Head of caudate nucleus (tissue), 42 donors: ENCODE measurements at regions not wholly inside any gene's neighbourhood (a gene's known extent, or its start where the extent isn't known, plus 50 kb on each side); places are given as distances from the start of the nearest gene placed in this dataset.
"Not testable (repeated sequence)": the region's sequence is repeated elsewhere in the genome, so short reads cannot be mapped to it uniquely, and the experiment has no call there.

Source experiments
- DNase-seq, 42 donors: peaks; one replicate each; pipeline versions ENCODE4 v3.0.0 to v3.0.0-alpha.2; 2020 to 2021; ENCODE audit warnings: mixed read lengths in 7 of 42
- intact Hi-C: fragments of 100-400 bp; cut with DNase I; formaldehyde crosslinking; loops from one replicate; pipeline ENCODE4 v1.15.0; 2022

DNA sequence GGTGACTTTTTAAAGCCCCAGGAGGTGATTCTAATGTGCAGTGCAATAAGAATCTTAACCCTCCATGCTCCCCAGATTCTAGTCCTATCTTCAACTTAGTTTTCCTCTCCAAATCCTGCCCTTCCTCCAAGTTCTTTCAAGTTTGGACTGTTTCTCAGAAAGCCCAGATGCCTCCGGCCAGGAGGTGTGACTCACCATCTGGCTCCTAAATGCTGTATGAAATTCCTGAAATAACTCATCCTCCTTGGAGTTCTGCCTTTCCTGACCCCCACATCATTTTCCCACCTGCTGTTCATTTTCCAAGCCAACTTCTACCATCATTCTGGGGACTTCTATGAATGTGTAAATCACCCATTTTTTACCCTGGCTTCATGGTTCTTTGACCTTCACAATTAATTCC lies 118.2 kb upstream of the NOL4 start:
- DNase-seq: no peak
- intact Hi-C loops: no loop called here

DNA sequence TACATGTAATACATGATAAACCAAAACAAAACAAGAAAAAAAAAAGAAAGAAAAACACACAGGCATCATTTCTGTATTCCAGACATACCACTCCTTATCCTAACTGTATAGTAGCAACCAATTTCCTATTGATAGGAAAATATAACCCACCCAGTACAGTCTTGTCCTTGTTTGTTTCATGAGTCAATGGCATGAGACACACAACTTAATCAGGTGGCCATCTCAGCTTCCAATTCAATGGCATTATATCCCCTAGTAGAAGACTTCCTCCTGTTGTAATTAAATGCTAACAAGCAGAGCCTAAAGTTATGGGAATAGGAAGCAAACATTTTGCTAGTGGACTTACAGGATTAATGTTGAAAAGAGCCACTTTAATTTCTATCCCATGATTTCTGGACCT lies 121.0 kb upstream of the NOL4 start:
- no peak for DNase-seq
- intact Hi-C loops: no loop called here

GRCh38 chr18:34350778-34351177 lies 126.1 kb upstream of the NOL4 start:
- DNase-seq: no peak
- intact Hi-C loops: loop anchor here (10.0 kb wide), 1 partner anchor 434 kb away; no protein-coding TSS in a partner anchor

DNA sequence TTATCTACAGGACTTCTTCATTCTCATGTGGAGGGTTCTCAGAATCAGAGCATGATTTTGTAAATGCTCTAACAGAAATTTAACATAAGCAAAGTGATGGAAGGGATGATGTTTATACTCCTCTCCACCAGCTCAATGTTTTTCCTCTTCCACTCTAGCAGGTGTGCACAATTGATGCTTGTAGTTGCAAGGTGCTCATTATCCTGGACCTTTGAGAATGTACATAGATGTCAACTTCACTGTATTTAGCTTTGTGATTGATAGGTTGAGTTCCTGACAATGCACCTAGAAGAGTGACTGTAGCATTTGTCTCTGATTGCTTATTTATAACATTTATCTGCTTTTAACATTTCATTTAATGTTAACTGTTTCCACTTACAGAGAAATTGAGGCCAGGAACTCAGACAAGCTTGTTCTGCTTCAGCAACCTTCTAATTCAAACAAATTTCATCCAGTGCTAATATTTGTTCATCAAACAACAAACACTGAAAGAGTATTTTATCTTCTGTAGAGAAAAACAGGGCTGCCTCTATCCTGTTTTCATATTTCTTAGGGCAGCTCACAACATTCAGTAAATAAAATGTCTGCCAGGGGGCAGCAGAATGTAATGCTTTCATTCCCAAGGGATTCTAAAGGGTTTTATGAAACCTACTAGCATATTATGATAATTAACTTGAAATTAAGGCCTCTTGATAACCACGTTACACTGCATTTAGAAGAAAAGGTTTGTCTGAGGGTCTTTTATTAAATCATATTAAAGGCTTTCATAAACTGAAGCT lies 127.9 kb upstream of the NOL4 start:
- peak in 4 of 42 donors; percentile 2 to 29 (median 10) for DNase-seq
- intact Hi-C loops: loop anchor here (10.0 kb wide), 1 partner anchor 432 kb away; no protein-coding TSS in a partner anchor

- intact Hi-C loops: loop anchor here (10.0 kb wide), 1 partner anchor 430 kb away; no protein-coding TSS in a partner anchor
- DNase-seq: no peak
Observed at GRCh38 chr18:34354351-34354750, 129.6 kb upstream of the NOL4 start.

DNA sequence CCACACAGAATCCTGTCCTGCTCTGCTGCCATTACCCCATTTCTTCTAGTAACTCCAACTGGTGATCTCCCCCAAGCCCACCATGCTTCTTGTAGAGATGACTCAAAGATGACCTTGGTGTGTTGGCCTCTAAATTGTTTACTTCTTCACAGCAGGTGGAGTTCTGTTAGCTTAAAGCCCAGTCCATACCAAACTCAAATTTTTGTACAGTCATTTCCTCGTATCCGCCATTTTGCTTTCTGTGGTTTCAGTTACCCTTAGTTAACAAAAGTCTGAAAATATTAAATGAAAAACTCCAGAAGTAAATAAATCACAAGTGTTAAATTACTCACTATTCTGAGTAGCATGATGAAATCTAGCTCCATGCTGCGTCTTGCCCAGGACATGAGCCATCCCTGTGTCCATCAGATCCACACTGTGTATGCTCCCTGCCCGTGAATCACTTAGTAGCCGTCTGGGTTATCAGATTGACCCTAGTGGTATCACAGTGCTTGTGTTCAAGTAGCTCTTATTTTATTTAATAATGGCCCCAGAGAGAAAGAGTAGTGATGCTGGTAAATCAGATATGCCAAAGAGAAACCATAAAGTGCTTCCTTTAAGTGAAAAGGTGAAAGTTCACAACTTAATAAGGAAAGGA lies 133.3 kb upstream of the NOL4 start:
- intact Hi-C loops: loop anchor here (10.0 kb wide), 1 partner anchor 427 kb away; no protein-coding TSS in a partner anchor

DNA sequence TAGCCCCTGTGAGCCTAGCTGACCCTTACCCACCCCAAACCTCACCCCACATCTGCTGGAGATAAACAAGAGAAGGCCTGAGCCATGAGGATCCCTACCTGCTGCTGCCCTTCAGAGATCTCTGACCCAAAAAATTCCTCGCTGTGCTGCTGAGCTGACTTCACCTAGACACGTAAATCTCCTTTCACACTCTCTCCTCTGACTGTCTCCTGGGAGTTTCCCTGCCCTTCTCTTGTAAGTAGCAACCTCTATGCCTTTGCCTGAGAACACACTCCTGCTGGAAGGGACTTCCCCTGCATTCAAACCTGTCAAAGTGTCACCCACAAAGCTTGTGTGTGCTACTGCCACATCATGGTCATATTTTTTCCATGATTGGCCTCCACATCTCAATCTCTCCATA lies 134.2 kb upstream of the NOL4 start:
- DNase-seq: no peak
- intact Hi-C loops: loop anchor here (10.0 kb wide), 1 partner anchor 426 kb away; no protein-coding TSS in a partner anchor

More for the DNA sequence above, 133.3 kb upstream of the NOL4 start:
- no peak for DNase-seq

DNA sequence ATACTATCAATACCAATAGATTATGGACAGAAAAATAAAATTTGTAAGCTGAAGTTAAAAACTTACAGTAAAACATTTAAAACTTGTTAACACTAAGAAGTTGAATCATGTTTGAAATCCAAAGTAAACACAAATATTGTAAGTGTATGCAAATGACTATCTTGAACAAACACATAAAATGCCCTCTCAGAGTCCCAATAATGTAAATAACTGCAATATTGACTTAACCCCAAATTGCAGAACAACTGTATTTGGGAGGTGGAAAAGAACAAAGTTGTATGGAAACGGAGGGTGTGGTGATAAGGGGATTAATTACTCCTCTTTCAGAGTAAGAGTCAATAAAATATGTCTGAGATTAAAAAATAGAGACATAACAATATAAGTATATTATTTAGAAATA lies 140.0 kb upstream of the NOL4 start:
- DNase-seq: no peak
- intact Hi-C loops: no loop called here

- intact Hi-C loops: no loop called here
- no peak for DNase-seq
Observed at GRCh38 chr18:34370704-34371395, 146.1 kb upstream of the NOL4 start.

DNA sequence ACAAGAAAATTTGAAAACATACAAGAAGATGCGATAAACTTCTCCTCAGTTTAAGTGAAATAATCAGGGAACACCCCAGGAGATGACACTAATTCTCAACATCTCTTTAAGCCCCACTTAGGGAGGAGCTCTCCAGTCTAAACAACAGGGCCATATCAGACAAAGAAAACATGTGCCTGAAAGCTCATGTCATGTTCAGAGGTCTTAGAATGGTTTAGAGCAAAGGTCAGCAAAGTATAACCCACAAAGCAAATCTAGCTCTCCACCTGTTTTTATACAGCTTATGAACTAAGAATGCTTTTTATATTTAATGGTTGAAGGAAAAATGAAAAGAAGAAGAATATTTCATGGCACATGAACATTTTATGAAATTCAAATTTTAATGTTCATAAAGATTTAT lies 155.6 kb upstream of the NOL4 start:
- no peak for DNase-seq
- intact Hi-C loops: no loop called here

DNA sequence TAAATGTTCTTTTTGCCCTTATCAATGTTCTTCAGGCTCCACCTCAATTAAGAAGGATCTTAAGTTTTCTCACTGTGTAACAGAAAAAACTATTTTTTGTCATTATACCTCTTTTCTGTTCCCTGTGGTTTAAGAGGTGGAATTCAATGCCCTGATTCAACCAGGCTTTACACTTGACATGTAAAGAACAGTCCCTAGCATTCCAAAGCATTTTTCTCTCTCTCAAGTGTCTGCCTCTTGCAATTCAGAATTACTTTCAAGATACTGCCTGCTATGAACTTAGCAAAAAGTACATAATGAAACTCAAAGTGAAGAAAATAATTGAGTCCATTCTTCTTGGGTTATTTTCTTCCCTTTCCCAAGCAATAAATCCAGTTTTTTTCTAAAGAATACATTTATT lies 160.6 kb upstream of the NOL4 start:
- DNase-seq: no peak
- intact Hi-C loops: no loop called here

DNA sequence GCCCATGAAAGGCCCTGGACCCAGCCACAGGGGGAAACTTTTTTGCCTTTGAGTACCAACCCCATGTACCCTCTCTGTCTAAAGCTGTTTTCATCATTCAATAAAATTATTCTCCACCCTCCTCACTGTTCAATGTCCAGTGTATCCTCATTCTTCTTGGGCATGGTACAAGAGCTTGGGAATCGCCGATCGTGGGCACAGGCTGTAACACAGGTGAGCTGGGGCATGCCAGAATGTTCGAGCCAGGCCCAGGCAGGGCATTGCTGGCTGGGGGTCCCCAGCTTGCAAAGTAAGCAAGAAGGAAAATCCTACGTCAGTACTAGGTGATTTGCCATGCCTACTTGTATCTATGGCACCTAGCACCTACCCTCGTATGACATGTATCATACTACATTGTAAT lies 162.1 kb upstream of the NOL4 start:
- no peak for DNase-seq
- intact Hi-C loops: no loop called here

- intact Hi-C loops: no loop called here
- no peak for DNase-seq
Observed at GRCh38 chr18:34397286-34397896, 172.7 kb upstream of the NOL4 start.

DNA sequence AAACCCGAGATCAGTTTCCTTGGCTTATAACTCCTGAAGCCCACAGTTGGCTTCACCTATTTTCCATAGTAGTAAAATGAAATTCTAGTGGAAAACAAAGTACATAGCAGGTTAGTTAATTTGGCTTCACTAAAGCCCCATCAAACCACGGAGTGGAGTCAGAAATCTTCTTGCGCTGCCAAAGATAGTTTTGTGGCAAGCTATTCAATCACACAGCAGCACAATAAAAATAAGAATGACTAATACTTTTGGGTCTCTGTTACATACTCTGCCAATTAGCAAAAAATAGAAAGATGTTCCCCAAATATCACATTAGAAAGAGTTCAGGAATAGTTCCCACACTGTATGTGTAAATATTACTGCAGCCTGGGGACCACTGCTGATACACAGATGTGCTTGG lies 175.2 kb upstream of the NOL4 start:
- intact Hi-C loops: no loop called here
- no peak for DNase-seq

DNA sequence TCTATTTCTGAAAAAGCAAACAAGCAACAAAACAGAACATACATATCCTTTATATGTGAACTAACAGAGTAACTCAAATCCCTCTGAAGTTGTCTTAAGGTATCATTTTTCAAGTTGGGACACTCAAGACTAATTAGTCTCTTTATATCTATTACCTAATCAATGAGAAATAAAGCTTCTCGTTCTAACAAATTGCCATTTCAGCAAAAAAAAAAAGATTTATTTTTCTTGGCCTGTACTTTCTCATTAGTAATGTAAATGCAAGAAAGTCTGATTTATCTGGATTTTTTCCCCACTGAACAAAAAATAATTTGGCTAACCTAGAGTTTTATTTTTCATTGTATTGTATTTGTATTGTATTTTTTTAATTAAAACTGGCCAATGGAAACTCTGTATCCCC lies 176.1 kb upstream of the NOL4 start:
- intact Hi-C loops: no loop called here
- no peak for DNase-seq

GRCh38 chr18:34401775-34402174 lies 177.1 kb upstream of the NOL4 start:
- no peak for DNase-seq
- intact Hi-C loops: no loop called here

DNA sequence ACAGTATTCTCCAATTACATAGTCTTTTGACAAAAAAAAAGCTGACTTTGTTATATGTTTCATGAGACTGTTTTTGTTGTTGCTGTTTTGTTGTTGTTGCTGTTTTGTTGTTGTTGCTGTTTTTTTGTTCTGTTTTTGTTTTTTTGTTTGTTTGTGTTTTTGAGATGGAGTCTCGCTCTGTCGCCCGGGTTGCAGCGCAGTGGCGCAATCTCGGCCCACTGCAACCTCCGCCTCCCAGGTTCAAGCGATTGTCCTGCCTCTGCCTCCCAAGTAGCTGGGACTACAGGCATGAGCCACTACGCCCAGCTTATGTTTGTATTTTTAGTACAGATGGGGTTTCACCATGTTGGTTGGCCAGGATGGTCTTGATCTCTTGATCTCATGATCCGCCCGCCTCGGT lies 182.8 kb upstream of the NOL4 start:
- DNase-seq, intact Hi-C loops: not testable (repeated sequence)

- DNase-seq: no peak
- intact Hi-C loops: no loop called here
Observed at GRCh38 chr18:34411952-34412351, 187.2 kb upstream of the NOL4 start.

DNA sequence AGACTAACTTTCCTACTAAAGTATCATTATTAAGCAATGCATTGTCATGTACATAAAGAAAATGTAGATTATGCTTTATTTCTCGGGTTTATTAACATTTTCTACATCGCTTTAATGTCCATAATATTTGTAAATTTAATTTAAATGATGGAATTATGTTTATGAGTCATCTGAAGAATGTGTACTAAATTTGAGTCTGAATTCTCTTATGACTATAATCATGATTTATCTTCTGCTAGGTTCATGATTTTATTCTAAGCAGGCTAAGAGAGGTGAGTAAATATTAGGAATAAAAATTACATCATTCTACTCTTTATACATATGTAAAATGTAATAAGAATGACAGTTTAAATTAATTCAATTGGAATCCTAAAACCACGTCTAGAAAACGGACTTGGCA lies 206.3 kb upstream of the NOL4 start:
- no peak for DNase-seq
- intact Hi-C loops: no loop called here

DNA sequence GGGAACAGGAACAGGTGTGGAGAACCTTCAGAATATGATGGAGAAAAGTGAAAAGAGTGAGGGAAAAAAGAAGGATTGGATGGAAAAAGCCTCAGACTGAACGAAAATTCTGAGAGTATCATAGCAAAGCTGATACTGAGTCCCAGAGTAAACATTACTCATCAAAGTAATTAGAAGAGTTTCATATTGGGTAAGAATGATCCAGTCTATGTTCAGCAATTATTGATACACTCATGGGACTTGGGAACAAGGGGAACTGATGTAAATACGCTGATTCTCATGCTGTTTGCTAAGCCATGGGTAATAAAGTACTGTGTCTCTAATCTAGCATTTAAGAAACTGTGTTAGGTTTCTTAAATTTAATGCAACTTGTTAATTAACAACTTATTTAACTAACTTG lies 219.9 kb upstream of the NOL4 start:
- DNase-seq: no peak
- intact Hi-C loops: no loop called here
